ENCODE measurements at regions not wholly inside any gene's neighbourhood (a gene's known extent, or its start where the extent isn't known, plus 50 kb on each side); places are given as distances from the start of the nearest gene placed in this dataset.

- no peak for TF ChIP-seq CTCF (conservative IDR thresholded peaks at IDR 0.05; ENCODE audit: low read depth, low read length)
- no peak for TF ChIP-seq POLR2A (IDR thresholded peaks at IDR 0.05; ENCODE audit: low read depth, low read length)
- TF ChIP-seq CHD1 (IDR thresholded peaks at IDR 0.05; ENCODE audit: low read depth, low read length): no peak
Observed at GRCh38 chr16:16996827-16997226, 473.9 kb downstream of the XYLT1 start.
